ENCODE measurements at regions not wholly inside any gene's neighbourhood (a gene's known extent, or its start where the extent isn't known, plus 50 kb on each side); places are given as distances from the start of the nearest gene placed in this dataset.

DNA sequence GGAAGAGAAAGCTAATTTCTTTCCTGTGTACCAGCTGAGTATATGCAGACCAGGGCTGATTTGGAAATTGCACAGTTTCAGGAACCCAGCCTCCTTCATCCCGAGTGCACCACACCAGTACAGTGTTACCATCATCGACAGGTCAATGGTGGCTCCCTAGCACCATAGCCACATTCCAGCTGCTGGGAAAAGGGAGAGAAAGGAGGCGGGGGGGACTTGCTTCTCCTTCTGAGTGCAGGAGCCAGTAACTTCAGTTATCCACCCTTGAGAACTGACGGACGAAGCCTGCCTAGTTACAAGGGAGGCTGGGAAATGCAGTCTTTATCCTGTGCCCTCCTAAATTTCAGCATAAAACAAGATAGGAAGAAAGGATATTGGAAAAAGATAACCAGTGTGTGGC is 129.7 kb upstream of the PRICKLE2 start:
- intact Hi-C loops (cut with micrococcal nuclease; ENCODE audit: unreplicated experiment) = no loop called here
- DNase-seq = no peak
- Histone ChIP-seq H3K4me3 (ENCODE audit: low read depth, low read length) (no peak overlapping the region), H3K9me3 (no peaks in the 10 kb centered on the region), H3K27me3 (replicated peaks; ENCODE audit: control insufficient read depth, insufficient read depth, low read length) (no peaks in the 10 kb centered on the region), H3K4me1 (peaks cover 40% of the 10 kb centered on the region), H3K36me3 (ENCODE audit: control insufficient read depth, insufficient read depth, low read length) (no peaks in the 10 kb centered on the region)
- no TSS peak for BruUV-seq (replicated peaks)
- ChIA-PET POLR2A (no interaction called here), CTCF (no interaction called here)
- Mint-ChIP-seq H3K4me3 (ENCODE audit: unreplicated experiment) (no peak overlapping the region), H3K9me3 (ENCODE audit: unreplicated experiment) (no peaks in the 10 kb centered on the region), H3K27ac (ENCODE audit: unreplicated experiment) (no peak overlapping the region), H3K27me3 (ENCODE audit: insufficient read depth, unreplicated experiment) (no peaks in the 10 kb centered on the region), H3K36me3 (ENCODE audit: insufficient read depth, unreplicated experiment) (no peaks in the 10 kb centered on the region), H3K4me1 (ENCODE audit: low read depth, unreplicated experiment) (no peaks in the 10 kb centered on the region)
- no peak for TF ChIP-seq CTCF (IDR thresholded peaks at IDR 0.05; ENCODE audit: insufficient read depth in 1 of 2, low read depth in 1 of 2, low read length in 1 of 2, severe bottlenecking in 1 of 2, unreplicated experiment in 1 of 2)

- Histone ChIP-seq H3K36me3 (ENCODE audit: control insufficient read depth, insufficient read depth, low read length) (no peaks in the 10 kb centered on the region), H3K27me3 (replicated peaks; ENCODE audit: control insufficient read depth, insufficient read depth, low read length) (no peaks in the 10 kb centered on the region), H3K9me3 (no peaks in the 10 kb centered on the region), H3K4me3 (ENCODE audit: low read depth, low read length) (no peak overlapping the region), H3K4me1 (peaks cover 40% of the 10 kb centered on the region)
- no peak overlapping the region for H3K4me3 Mint-ChIP-seq (ENCODE audit: unreplicated experiment)
- H3K27me3 Mint-ChIP-seq (ENCODE audit: insufficient read depth, unreplicated experiment) = no peaks in the 10 kb centered on the region
- TF ChIP-seq CTCF (IDR thresholded peaks at IDR 0.05; ENCODE audit: insufficient read depth in 1 of 2, low read depth in 1 of 2, low read length in 1 of 2, severe bottlenecking in 1 of 2, unreplicated experiment in 1 of 2) = no peak
- CTCF ChIA-PET = no interaction called here
- POLR2A ChIA-PET = no interaction called here
- no peaks in the 10 kb centered on the region for H3K36me3 Mint-ChIP-seq (ENCODE audit: insufficient read depth, unreplicated experiment)
- intact Hi-C loops (cut with micrococcal nuclease; ENCODE audit: unreplicated experiment) = no loop called here
- no peaks in the 10 kb centered on the region for H3K4me1 Mint-ChIP-seq (ENCODE audit: low read depth, unreplicated experiment)
- no peak overlapping the region for H3K27ac Mint-ChIP-seq (ENCODE audit: unreplicated experiment)
- no TSS peak for BruUV-seq (replicated peaks)
- no peak for DNase-seq
- H3K9me3 Mint-ChIP-seq (ENCODE audit: unreplicated experiment) = no peaks in the 10 kb centered on the region
These were observed 129.0 kb upstream of the PRICKLE2 start for GRCh38 chr3:64354221-64354620.

- H3K27ac Mint-ChIP-seq (ENCODE audit: unreplicated experiment) = no peak overlapping the region
These were observed 128.0 kb upstream of the PRICKLE2 start for GRCh38 chr3:64353226-64353625.

More at GRCh38 chr3:64353226-64353625, 128.0 kb upstream of the PRICKLE2 start:
- H3K9me3 Mint-ChIP-seq (ENCODE audit: unreplicated experiment) = no peaks in the 10 kb centered on the region
- intact Hi-C loops (cut with micrococcal nuclease; ENCODE audit: unreplicated experiment) = no loop called here
- CTCF ChIA-PET = no interaction called here
- POLR2A ChIA-PET = no interaction called here
- TF ChIP-seq CTCF (IDR thresholded peaks at IDR 0.05; ENCODE audit: insufficient read depth in 1 of 2, low read depth in 1 of 2, low read length in 1 of 2, severe bottlenecking in 1 of 2, unreplicated experiment in 1 of 2) = no peak
- no peak overlapping the region for H3K4me3 ChIP-seq (ENCODE audit: low read depth, low read length)
- no peak for DNase-seq
- no peaks in the 10 kb centered on the region for H3K4me1 Mint-ChIP-seq (ENCODE audit: low read depth, unreplicated experiment)
- H3K27me3 Mint-ChIP-seq (ENCODE audit: insufficient read depth, unreplicated experiment) = no peaks in the 10 kb centered on the region
- H3K27me3 ChIP-seq (replicated peaks; ENCODE audit: control insufficient read depth, insufficient read depth, low read length) = no peaks in the 10 kb centered on the region
- H3K4me1 ChIP-seq = peaks cover 40% of the 10 kb centered on the region
- H3K4me3 Mint-ChIP-seq (ENCODE audit: unreplicated experiment) = no peak overlapping the region
- no peaks in the 10 kb centered on the region for H3K36me3 Mint-ChIP-seq (ENCODE audit: insufficient read depth, unreplicated experiment)
- H3K36me3 ChIP-seq (ENCODE audit: control insufficient read depth, insufficient read depth, low read length) = no peaks in the 10 kb centered on the region
- BruUV-seq (replicated peaks) = no TSS peak
- H3K9me3 ChIP-seq = no peaks in the 10 kb centered on the region
